GM12878 (cell line): ENCODE measurements at regions not wholly inside any gene's neighbourhood (a gene's known extent, or its start where the extent isn't known, plus 50 kb on each side); places are given as distances from the start of the nearest gene placed in this dataset.

Experiments used
- ATAC-seq: fragments of 200-7000 bp; cut with Tn5 transposase; 3 replicates; pipeline ENCODE4 v1.9.1; 2020; ENCODE audit warnings: mild to moderate bottlenecking, moderate library complexity
- BruUV-seq: library from RNA; stranded (reverse); fragments of 400-500 nt; replicated peaks from 2 replicates; lab custom pipeline; 2021; lab: Mats Ljungman, UMichigan
- CTCF ChIA-PET: fragments of 300-600 bp; sonication (Branson Sonifier 250); formaldehyde crosslinking; extraction: SDS; loops from one replicate; lab custom pipeline; 2021; ENCODE audit warnings: inconsistent platforms; lab: Yijun Ruan, JAX
- POLR2A ChIA-PET: fragments of 350-600 bp; formaldehyde crosslinking; extraction: SDS; loops from one replicate; lab custom pipeline; 2021; ENCODE audit warnings: inconsistent platforms; lab: Charles Lee
- RAD21 ChIA-PET: fragments of 300-600 bp; sonication (Branson Sonifier 250); formaldehyde crosslinking; loops from one replicate; lab custom pipeline; 2023; ENCODE audit warnings: antibody characterized with exemption; ENCODE audit not compliant: unreplicated experiment; lab: Charles Lee
- SMC1A ChIA-PET: fragments of 300-600 bp; sonication (Branson Sonifier 250); formaldehyde crosslinking; loops from one replicate; lab custom pipeline; 2023; ENCODE audit not compliant: unreplicated experiment, uncharacterized antibody; lab: Charles Lee
- DNase-seq: peaks from one replicate; pipeline ENCODE4 v3.0.0-alpha.2; 2011; ENCODE audit warnings: low read depth, low spot score
- FAIRE-seq: peaks from 3 replicates; lab custom pipeline; 2011; peaks lifted over from hg19 to GRCh38; lab: Jason Lieb, UNC
- H2AFZ ChIP-seq: 2 replicates; pipeline ENCODE4 v1.6.0; 2011; ENCODE audit warnings: low read depth, low read length, control low read depth; ENCODE audit not compliant: control insufficient read depth
- H3K27ac ChIP-seq: 2 replicates; pipeline ENCODE4 v1.5.1; 2011; ENCODE audit warnings: control low read depth; ENCODE audit not compliant: control insufficient read depth, insufficient read depth
- H3K27me3 ChIP-seq, 2 experiments: replicated peaks in 1 of 2; 2 replicates each; pipeline versions ENCODE4 v1.6.0 to v1.6.1; 2011; ENCODE audit warnings: low read length in 1 of 2; ENCODE audit not compliant: control insufficient read depth in 2 of 2, insufficient read depth in 2 of 2
- H3K36me3 ChIP-seq, 2 experiments: 2 replicates each; pipeline ENCODE4 v1.5.1; 2011; ENCODE audit warnings: low read length in 1 of 2; ENCODE audit not compliant: control insufficient read depth in 2 of 2, insufficient read depth in 2 of 2
- H3K4me1 ChIP-seq: 2 replicates; pipeline ENCODE4 v1.6.1; 2011; ENCODE audit warnings: mild to moderate bottlenecking, low read length, moderate library complexity, mixed read lengths; ENCODE audit not compliant: control insufficient read depth, insufficient read depth
- H3K4me2 ChIP-seq: 2 replicates; pipeline ENCODE4 v1.6.0; 2011; ENCODE audit warnings: control low read depth; ENCODE audit not compliant: control insufficient read depth, insufficient read depth
- H3K4me3 ChIP-seq: fragments of 200-600 bp; sonication (generic); 2 replicates; pipeline ENCODE4 v1.5.1; 2016
- H3K79me2 ChIP-seq: 2 replicates; pipeline ENCODE4 v1.6.0; 2011; ENCODE audit warnings: low read length; ENCODE audit not compliant: control insufficient read depth, insufficient read depth
- H3K9ac ChIP-seq: 2 replicates; pipeline ENCODE4 v1.8.0; 2011; ENCODE audit warnings: low read length, control low read depth, mixed read lengths; ENCODE audit not compliant: control insufficient read depth, insufficient read depth
- H3K9me3 ChIP-seq: replicated peaks from 3 replicates; pipeline ENCODE4 v1.5.1; 2011; ENCODE audit warnings: mild to moderate bottlenecking, low read length; ENCODE audit not compliant: control insufficient read depth, insufficient read depth
- H4K20me1 ChIP-seq: 2 replicates; pipeline ENCODE4 v1.6.0; 2011; ENCODE audit not compliant: control insufficient read depth, insufficient read depth
- BMI1 ChIP-seq: fragments of 450-650 bp; IDR thresholded peaks from 2 replicates; pipeline ENCODE4 v1.6.1; 2016; ENCODE audit warnings: mild to moderate bottlenecking, moderate library complexity, borderline replicate concordance
- CEBPB ChIP-seq, 2 experiments: fragments of 150-350 bp in 1 of 2; IDR thresholded peaks; 2 replicates each; pipeline ENCODE4 v1.6.1; 2012 to 2014; ENCODE audit warnings: low read depth in 2 of 2, low read length in 2 of 2, borderline replicate concordance in 1 of 2, inconsistent platforms in 1 of 2
- CHD1 ChIP-seq: IDR thresholded peaks from 2 replicates; pipeline ENCODE4 v1.6.1; 2012; ENCODE audit warnings: low read depth, low read length, improper control_type of control experiment
- CHD4 ChIP-seq: fragments of 200-600 bp; sonication (generic); IDR thresholded peaks from 2 replicates; pipeline ENCODE4 v1.6.1; 2016; ENCODE audit warnings: mild to moderate bottlenecking
- CREM ChIP-seq: IDR thresholded peaks from 2 replicates; pipeline ENCODE4 v1.6.1; 2014; ENCODE audit warnings: antibody characterized with exemption, low read depth
- JUND ChIP-seq: IDR thresholded peaks from 2 replicates; pipeline ENCODE4 v1.6.1; 2012; ENCODE audit warnings: low read depth, mild to moderate bottlenecking, low read length, improper control_type of control experiment, moderate library complexity
- MEF2B ChIP-seq: fragments of 450-650 bp; IDR thresholded peaks from 2 replicates; pipeline ENCODE4 v1.6.1; 2018; ENCODE audit warnings: mild to moderate bottlenecking, moderate library complexity; ENCODE audit not compliant: partially characterized antibody, poor library complexity, severe bottlenecking
- POLR2AphosphoS5 ChIP-seq: IDR thresholded peaks from 2 replicates; pipeline ENCODE4 v1.6.1; 2011; ENCODE audit warnings: mild to moderate bottlenecking, low read length, inconsistent platforms
- RAD51 ChIP-seq: fragments of 450-650 bp; IDR thresholded peaks from 2 replicates; pipeline ENCODE4 v1.6.1; 2016; ENCODE audit warnings: moderate library complexity, mild to moderate bottlenecking, inconsistent platforms
- STAT3 ChIP-seq: IDR thresholded peaks from 2 replicates; pipeline ENCODE4 v1.6.1; 2011; ENCODE audit warnings: low read depth, low read length, improper control_type of control experiment
- TCF7 ChIP-seq: IDR thresholded peaks from 2 replicates; pipeline ENCODE4 v1.6.1; 2014; ENCODE audit warnings: antibody characterized with exemption, borderline replicate concordance
- ZBED1 ChIP-seq: IDR thresholded peaks from 2 replicates; pipeline ENCODE4 v1.6.1; 2016; ENCODE audit warnings: borderline replicate concordance
- WGBS: methylation state at CpG from one replicate; pipeline ENCODE4 v1.1.6; 2016; ENCODE audit warnings: low lambda C conversion rate; ENCODE audit not compliant: insufficient replicate concordance, insufficient coverage; ENCODE audit errors: missing lambda C conversion rate; 5-methylcytosine and 5-hydroxymethylcytosine counted together
- in situ Hi-C: fragments of 300-500 bp; cut with MboI; formaldehyde crosslinking; loops from 9 replicates; pipeline ENCODE4 v1.14.3; 2018; ENCODE audit warnings: mixed read lengths
- intact Hi-C: fragments of 100-400 bp; cut with micrococcal nuclease; formaldehyde crosslinking; loops from one replicate; pipeline ENCODE4 v1.14.2; 2022; ENCODE audit not compliant: unreplicated experiment
- TF ChIP-seq, protein P1 (sequence below): fragments of 450-650 bp; IDR thresholded peaks from 2 replicates; pipeline ENCODE4 v1.6.1; 2017; ENCODE audit warnings: borderline replicate concordance

DNA sequence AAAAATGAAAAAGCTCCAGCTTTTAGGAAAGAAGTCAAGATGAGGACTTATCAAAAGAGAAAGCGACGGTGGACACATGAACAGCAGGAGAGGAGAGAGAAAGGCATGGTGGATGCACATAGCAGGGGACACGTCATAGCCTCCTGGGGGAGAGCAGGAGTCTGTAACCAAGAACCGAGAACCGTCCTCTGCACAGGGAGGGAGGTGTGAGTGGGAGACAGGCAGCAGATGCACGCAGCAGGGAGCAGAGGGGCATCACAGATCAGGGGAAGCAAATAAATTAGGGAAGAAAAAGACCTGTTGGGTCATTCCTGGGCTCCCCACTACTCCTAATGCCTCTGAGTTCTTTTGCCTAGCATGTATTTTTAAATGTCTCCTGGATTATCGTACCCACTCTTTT lies 138.1 kb upstream of the RMST start:
- TF ChIP-seq BMI1: no peak
- TF ChIP-seq, protein P1, sequence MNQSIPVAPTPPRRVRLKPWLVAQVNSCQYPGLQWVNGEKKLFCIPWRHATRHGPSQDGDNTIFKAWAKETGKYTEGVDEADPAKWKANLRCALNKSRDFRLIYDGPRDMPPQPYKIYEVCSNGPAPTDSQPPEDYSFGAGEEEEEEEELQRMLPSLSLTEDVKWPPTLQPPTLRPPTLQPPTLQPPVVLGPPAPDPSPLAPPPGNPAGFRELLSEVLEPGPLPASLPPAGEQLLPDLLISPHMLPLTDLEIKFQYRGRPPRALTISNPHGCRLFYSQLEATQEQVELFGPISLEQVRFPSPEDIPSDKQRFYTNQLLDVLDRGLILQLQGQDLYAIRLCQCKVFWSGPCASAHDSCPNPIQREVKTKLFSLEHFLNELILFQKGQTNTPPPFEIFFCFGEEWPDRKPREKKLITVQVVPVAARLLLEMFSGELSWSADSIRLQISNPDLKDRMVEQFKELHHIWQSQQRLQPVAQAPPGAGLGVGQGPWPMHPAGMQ: no peak
- no peak for TF ChIP-seq POLR2AphosphoS5
- TF ChIP-seq STAT3: no peak
- no peak for TF ChIP-seq CREM
- no peak for TF ChIP-seq CHD1
- no peak for TF ChIP-seq JUND
- TF ChIP-seq CEBPB (IDR thresholded peaks at IDR 0.05; ENCODE audit: borderline replicate concordance in 1 of 2, low read depth in 2 of 2, low read length in 2 of 2): no peak
- no peak for TF ChIP-seq MEF2B
- no peak for TF ChIP-seq RAD51
- TF ChIP-seq TCF7: no peak
- TF ChIP-seq ZBED1: no peak
- TF ChIP-seq CHD4: no peak
- TF ChIP-seq, all 136 proteins: peak for 0
- RAD21 ChIA-PET: no interaction called here
- Histone ChIP-seq H3K79me2 (no peaks in the 10 kb centered on the region), H3K9me3 (no peaks in the 10 kb centered on the region), H2AFZ (no peak overlapping the region), H3K4me1 (no peaks in the 10 kb centered on the region), H4K20me1 (no peaks in the 10 kb centered on the region), H3K4me3 (no peak overlapping the region), H3K27ac (no peak overlapping the region), H3K36me3 (no peaks in the 10 kb centered on the region), H3K27me3 (no peaks in the 10 kb centered on the region), H3K9ac (no peak overlapping the region), H3K4me2 (no peak overlapping the region)
- intact Hi-C loops: no loop called here
- FAIRE-seq: no peak
- CTCF ChIA-PET: no interaction called here
- 37% methylated on average over 7 of the region's 7 CpGs for WGBS
- no TSS peak for BruUV-seq
- in situ Hi-C loops: loop anchor here (25.0 kb wide), 1 partner anchor 1063 kb away; no protein-coding TSS in a partner anchor
- ATAC-seq: no peak
- SMC1A ChIA-PET: no interaction called here
- DNase-seq: no peak
- POLR2A ChIA-PET: interaction anchor here (0.6 kb wide), 2 partner anchors 8 to 610 kb away, joined by 3 to 4 read pairs; no protein-coding TSS in a partner anchor
